Liver (tissue), 7 donors: ENCODE measurements at regions not wholly inside any gene's neighbourhood (a gene's known extent, or its start where the extent isn't known, plus 50 kb on each side); places are given as distances from the start of the nearest gene placed in this dataset.

Experiments
- DNase-seq: peaks from one replicate; pipeline ENCODE4 v3.0.0-alpha.2; 2017; ENCODE audit warnings: low spot score
- H3K27ac ChIP-seq, 2 donors: one replicate each; pipeline ENCODE4 v1.7.0; 2013; ENCODE audit warnings: inconsistent platforms in 2 of 2, low read length in 2 of 2, control low read depth in 1 of 2, low read depth in 1 of 2, mild to moderate bottlenecking in 1 of 2
- H3K27me3 ChIP-seq, 4 donors: one replicate each; pipeline versions ENCODE4 v1.6.1 to v1.7.0; 2013; ENCODE audit warnings: low read length in 3 of 4, inconsistent platforms in 1 of 4, mild to moderate bottlenecking in 1 of 4, moderate library complexity in 1 of 4; ENCODE audit not compliant: control insufficient read depth in 4 of 4, insufficient read depth in 4 of 4
- H3K36me3 ChIP-seq, 4 donors: one replicate each; pipeline versions ENCODE4 v1.6.1 to v1.7.0; 2013; ENCODE audit warnings: low read length in 3 of 4, mild to moderate bottlenecking in 3 of 4, low read depth in 1 of 4, moderate library complexity in 1 of 4; ENCODE audit not compliant: control insufficient read depth in 4 of 4, insufficient read depth in 3 of 4
- H3K4me1 ChIP-seq, 4 donors: one replicate each; pipeline versions ENCODE4 v1.6.1 to v1.7.0; 2013; ENCODE audit warnings: low read length in 3 of 4, mild to moderate bottlenecking in 3 of 4, moderate library complexity in 1 of 4; ENCODE audit not compliant: control insufficient read depth in 4 of 4, insufficient read depth in 4 of 4
- H3K4me3 ChIP-seq, 3 donors: one replicate each; pipeline versions ENCODE4 v1.6.1 to v1.7.0; 2013; ENCODE audit warnings: low read length in 3 of 3, control low read depth in 1 of 3, low read depth in 1 of 3, mild to moderate bottlenecking in 1 of 3
- H3K9ac ChIP-seq, 2 donors: one replicate each; pipeline ENCODE4 v1.7.0; 2013; ENCODE audit warnings: low read length in 2 of 2, mild to moderate bottlenecking in 2 of 2, moderate library complexity in 2 of 2, control low read depth in 1 of 2, low read depth in 1 of 2
- H3K9me3 ChIP-seq, 4 donors: one replicate each; pipeline versions ENCODE4 v1.6.1 to v1.7.0; 2013; ENCODE audit warnings: low read length in 3 of 4; ENCODE audit not compliant: control insufficient read depth in 4 of 4
- EGR1 ChIP-seq, 2 donors: IDR thresholded peaks; 2 replicates each; pipeline ENCODE4 v1.6.1; 2016 to 2018; ENCODE audit warnings: antibody characterized with exemption in 2 of 2, low read depth in 2 of 2
- FOXA1 ChIP-seq: IDR thresholded peaks from 2 replicates; pipeline ENCODE4 v1.6.1; 2016; ENCODE audit warnings: antibody characterized with exemption
- FOXA2 ChIP-seq: IDR thresholded peaks from 2 replicates; pipeline ENCODE4 v1.6.1; 2016; ENCODE audit warnings: antibody characterized with exemption
- GABPA ChIP-seq, 2 donors: IDR thresholded peaks in 1 of 2; conservative IDR thresholded peaks in 1 of 2; 2 replicates each; pipeline ENCODE4 v1.6.1; 2016; ENCODE audit warnings: antibody characterized with exemption in 2 of 2, mild to moderate bottlenecking in 1 of 2, moderate library complexity in 1 of 2
- HNF4A ChIP-seq, 2 donors: conservative IDR thresholded peaks; 2 replicates each; pipeline ENCODE4 v1.6.1; 2016; ENCODE audit warnings: antibody characterized with exemption in 2 of 2, mild to moderate bottlenecking in 2 of 2
- HNF4G ChIP-seq: IDR thresholded peaks from 2 replicates; pipeline ENCODE4 v1.6.1; 2016; ENCODE audit warnings: antibody characterized with exemption
- JUND ChIP-seq, 2 donors: IDR thresholded peaks; 2 replicates each; pipeline ENCODE4 v1.6.1; 2016; ENCODE audit warnings: antibody characterized with exemption in 2 of 2
- NR2F2 ChIP-seq: IDR thresholded peaks from 2 replicates; pipeline ENCODE4 v1.6.1; 2016; ENCODE audit warnings: antibody characterized with exemption
- RAD21 ChIP-seq, 2 donors: IDR thresholded peaks; 2 replicates each; pipeline ENCODE4 v1.6.1; 2016; ENCODE audit warnings: antibody characterized with exemption in 2 of 2, mild to moderate bottlenecking in 2 of 2
- RXRA ChIP-seq, 2 donors: IDR thresholded peaks; 2 replicates each; pipeline ENCODE4 v1.6.1; 2017 to 2018; ENCODE audit warnings: antibody characterized with exemption in 2 of 2, mild to moderate bottlenecking in 1 of 2
- SP1 ChIP-seq: IDR thresholded peaks from 2 replicates; pipeline ENCODE4 v1.6.1; 2018; ENCODE audit warnings: antibody characterized with exemption, mild to moderate bottlenecking
- TAF1 ChIP-seq: conservative IDR thresholded peaks from 2 replicates; pipeline ENCODE4 v1.6.1; 2016; ENCODE audit warnings: antibody characterized with exemption, mild to moderate bottlenecking
- YY1 ChIP-seq: IDR thresholded peaks from 2 replicates; pipeline ENCODE4 v1.6.1; 2016; ENCODE audit warnings: antibody characterized with exemption, mild to moderate bottlenecking
- TF ChIP-seq, protein P1 (sequence below): fragments of 150-350 bp; IDR thresholded peaks from 2 replicates; pipeline ENCODE4 v1.5.1; 2017; ENCODE audit warnings: improper control_type of control experiment, low read depth, low read length; ENCODE audit not compliant: missing input control
- TF ChIP-seq, protein P2 (sequence below): IDR thresholded peaks from 2 replicates; pipeline ENCODE4 v1.6.1; 2016; ENCODE audit warnings: antibody characterized with exemption
- TF ChIP-seq, protein P3 (sequence below): IDR thresholded peaks from 2 replicates; pipeline ENCODE4 v1.6.1; 2016; ENCODE audit warnings: antibody characterized with exemption
- TF ChIP-seq, protein P4 (sequence below): IDR thresholded peaks from 2 replicates; pipeline ENCODE4 v1.6.1; 2016; ENCODE audit warnings: antibody characterized with exemption
- TF ChIP-seq, protein P5 (sequence below): IDR thresholded peaks from 2 replicates; pipeline ENCODE4 v1.6.1; 2016; ENCODE audit warnings: antibody characterized with exemption, mild to moderate bottlenecking
- donor health status: healthy.
- donor health status: healthy.
- donor health status: healthy.
- donor health status: healthy.

DNA sequence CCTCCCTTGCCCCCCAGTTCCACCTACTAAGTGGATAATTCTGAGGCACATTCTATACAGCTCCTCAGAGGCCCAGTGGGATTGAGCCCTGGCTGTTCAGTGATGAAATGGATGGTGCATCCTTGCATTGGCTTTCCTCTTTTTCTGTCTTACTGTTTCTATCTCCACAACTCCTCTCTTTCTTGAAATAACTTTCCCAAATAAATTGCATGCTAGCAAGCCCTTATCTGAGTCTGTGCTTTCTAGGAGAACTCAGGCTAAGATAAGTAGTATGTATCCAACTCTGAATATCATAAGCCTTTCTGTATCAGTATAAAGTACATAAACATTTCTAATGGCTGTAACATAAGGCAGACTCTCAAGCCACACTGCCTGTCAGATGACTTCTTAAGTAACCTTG is 603.8 kb upstream of the USP24 start:
- no peak overlapping the region for H3K9ac ChIP-seq
- H3K9me3 ChIP-seq, result no peaks in the 10 kb centered on the region
- no peak overlapping the region for H3K27ac ChIP-seq
- no peak for TF ChIP-seq RAD21 (IDR thresholded peaks at IDR 0.05)
- no peak for TF ChIP-seq HNF4A (conservative IDR thresholded peaks at IDR 0.05)
- TF ChIP-seq, protein P1, sequence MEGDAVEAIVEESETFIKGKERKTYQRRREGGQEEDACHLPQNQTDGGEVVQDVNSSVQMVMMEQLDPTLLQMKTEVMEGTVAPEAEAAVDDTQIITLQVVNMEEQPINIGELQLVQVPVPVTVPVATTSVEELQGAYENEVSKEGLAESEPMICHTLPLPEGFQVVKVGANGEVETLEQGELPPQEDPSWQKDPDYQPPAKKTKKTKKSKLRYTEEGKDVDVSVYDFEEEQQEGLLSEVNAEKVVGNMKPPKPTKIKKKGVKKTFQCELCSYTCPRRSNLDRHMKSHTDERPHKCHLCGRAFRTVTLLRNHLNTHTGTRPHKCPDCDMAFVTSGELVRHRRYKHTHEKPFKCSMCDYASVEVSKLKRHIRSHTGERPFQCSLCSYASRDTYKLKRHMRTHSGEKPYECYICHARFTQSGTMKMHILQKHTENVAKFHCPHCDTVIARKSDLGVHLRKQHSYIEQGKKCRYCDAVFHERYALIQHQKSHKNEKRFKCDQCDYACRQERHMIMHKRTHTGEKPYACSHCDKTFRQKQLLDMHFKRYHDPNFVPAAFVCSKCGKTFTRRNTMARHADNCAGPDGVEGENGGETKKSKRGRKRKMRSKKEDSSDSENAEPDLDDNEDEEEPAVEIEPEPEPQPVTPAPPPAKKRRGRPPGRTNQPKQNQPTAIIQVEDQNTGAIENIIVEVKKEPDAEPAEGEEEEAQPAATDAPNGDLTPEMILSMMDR, result no peak
- TF ChIP-seq GABPA (IDR thresholded peaks at IDR 0.05 in 1 of 2, conservative IDR thresholded peaks at IDR 0.05 in 1 of 2), result no peak
- TF ChIP-seq FOXA1, result no peak
- no peak for TF ChIP-seq YY1
- TF ChIP-seq JUND (IDR thresholded peaks at IDR 0.05), result no peak
- TF ChIP-seq, protein P2, sequence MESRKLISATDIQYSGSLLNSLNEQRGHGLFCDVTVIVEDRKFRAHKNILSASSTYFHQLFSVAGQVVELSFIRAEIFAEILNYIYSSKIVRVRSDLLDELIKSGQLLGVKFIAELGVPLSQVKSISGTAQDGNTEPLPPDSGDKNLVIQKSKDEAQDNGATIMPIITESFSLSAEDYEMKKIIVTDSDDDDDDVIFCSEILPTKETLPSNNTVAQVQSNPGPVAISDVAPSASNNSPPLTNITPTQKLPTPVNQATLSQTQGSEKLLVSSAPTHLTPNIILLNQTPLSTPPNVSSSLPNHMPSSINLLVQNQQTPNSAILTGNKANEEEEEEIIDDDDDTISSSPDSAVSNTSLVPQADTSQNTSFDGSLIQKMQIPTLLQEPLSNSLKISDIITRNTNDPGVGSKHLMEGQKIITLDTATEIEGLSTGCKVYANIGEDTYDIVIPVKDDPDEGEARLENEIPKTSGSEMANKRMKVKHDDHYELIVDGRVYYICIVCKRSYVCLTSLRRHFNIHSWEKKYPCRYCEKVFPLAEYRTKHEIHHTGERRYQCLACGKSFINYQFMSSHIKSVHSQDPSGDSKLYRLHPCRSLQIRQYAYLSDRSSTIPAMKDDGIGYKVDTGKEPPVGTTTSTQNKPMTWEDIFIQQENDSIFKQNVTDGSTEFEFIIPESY, result no peak
- TF ChIP-seq FOXA2, result no peak
- TF ChIP-seq EGR1 (IDR thresholded peaks at IDR 0.05; ENCODE audit: low read depth in 2 of 2), result no peak
- TF ChIP-seq, protein P3, sequence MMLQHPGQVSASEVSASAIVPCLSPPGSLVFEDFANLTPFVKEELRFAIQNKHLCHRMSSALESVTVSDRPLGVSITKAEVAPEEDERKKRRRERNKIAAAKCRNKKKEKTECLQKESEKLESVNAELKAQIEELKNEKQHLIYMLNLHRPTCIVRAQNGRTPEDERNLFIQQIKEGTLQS, result no peak
- TF ChIP-seq, protein P4, sequence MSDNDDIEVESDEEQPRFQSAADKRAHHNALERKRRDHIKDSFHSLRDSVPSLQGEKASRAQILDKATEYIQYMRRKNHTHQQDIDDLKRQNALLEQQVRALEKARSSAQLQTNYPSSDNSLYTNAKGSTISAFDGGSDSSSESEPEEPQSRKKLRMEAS, result no peak
- TF ChIP-seq HNF4G, result no peak
- no peak for TF ChIP-seq TAF1
- TF ChIP-seq SP1, result no peak
- TF ChIP-seq, protein P5, sequence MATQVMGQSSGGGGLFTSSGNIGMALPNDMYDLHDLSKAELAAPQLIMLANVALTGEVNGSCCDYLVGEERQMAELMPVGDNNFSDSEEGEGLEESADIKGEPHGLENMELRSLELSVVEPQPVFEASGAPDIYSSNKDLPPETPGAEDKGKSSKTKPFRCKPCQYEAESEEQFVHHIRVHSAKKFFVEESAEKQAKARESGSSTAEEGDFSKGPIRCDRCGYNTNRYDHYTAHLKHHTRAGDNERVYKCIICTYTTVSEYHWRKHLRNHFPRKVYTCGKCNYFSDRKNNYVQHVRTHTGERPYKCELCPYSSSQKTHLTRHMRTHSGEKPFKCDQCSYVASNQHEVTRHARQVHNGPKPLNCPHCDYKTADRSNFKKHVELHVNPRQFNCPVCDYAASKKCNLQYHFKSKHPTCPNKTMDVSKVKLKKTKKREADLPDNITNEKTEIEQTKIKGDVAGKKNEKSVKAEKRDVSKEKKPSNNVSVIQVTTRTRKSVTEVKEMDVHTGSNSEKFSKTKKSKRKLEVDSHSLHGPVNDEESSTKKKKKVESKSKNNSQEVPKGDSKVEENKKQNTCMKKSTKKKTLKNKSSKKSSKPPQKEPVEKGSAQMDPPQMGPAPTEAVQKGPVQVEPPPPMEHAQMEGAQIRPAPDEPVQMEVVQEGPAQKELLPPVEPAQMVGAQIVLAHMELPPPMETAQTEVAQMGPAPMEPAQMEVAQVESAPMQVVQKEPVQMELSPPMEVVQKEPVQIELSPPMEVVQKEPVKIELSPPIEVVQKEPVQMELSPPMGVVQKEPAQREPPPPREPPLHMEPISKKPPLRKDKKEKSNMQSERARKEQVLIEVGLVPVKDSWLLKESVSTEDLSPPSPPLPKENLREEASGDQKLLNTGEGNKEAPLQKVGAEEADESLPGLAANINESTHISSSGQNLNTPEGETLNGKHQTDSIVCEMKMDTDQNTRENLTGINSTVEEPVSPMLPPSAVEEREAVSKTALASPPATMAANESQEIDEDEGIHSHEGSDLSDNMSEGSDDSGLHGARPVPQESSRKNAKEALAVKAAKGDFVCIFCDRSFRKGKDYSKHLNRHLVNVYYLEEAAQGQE, result no peak
- TF ChIP-seq RXRA (IDR thresholded peaks at IDR 0.05), result no peak
- TF ChIP-seq NR2F2, result no peak
- H3K4me1 ChIP-seq, result peaks cover 0 to 14% (median 7%) of the 10 kb centered on the region in 4 donors
- no peak for DNase-seq
- no peaks in the 10 kb centered on the region for H3K27me3 ChIP-seq
- no peak overlapping the region for H3K4me3 ChIP-seq
- H3K36me3 ChIP-seq, result no peaks in the 10 kb centered on the region
